Ovary (tissue), 7 donors: ENCODE measurements at regions not wholly inside any gene's neighbourhood (a gene's known extent, or its start where the extent isn't known, plus 50 kb on each side); places are given as distances from the start of the nearest gene placed in this dataset.

Experiments
- DNase-seq, 5 donors: peaks; one replicate each; pipeline ENCODE4 v3.0.0-alpha.2; 2019 to 2020
- H3K27ac ChIP-seq, 2 donors: fragments of 200-600 bp; one replicate each; pipeline versions ENCODE4 v1.5.1 to v1.8.0; 2019 to 2022
- H3K27me3 ChIP-seq: fragments of 200-600 bp; one replicate; pipeline ENCODE4 v1.8.0; 2022
- H3K36me3 ChIP-seq: fragments of 200-600 bp; sonication (generic); one replicate; pipeline ENCODE4 v1.5.1; 2019
- H3K4me1 ChIP-seq: one replicate; pipeline ENCODE4 v1.8.1; 2013; ENCODE audit warnings: mild to moderate bottlenecking, moderate library complexity; ENCODE audit not compliant: insufficient read depth
- H3K4me3 ChIP-seq: fragments of 200-600 bp; sonication (generic); one replicate; pipeline ENCODE4 v1.5.1; 2017
- H3K9me3 ChIP-seq, 2 donors: fragments of 200-600 bp in 1 of 2; sonication (generic) in 1 of 2; one replicate each; pipeline versions ENCODE4 v1.5.1 to v1.8.1; 2013 to 2019; ENCODE audit warnings: mild to moderate bottlenecking in 1 of 2, moderate library complexity in 1 of 2
- EP300 ChIP-seq: sonication (generic); formaldehyde crosslinking; IDR thresholded peaks from one replicate; pipeline ENCODE4 v1.6.1; 2017; ENCODE audit warnings: antibody characterized with exemption
- POLR2A ChIP-seq: fragments of 450-650 bp; IDR thresholded peaks from one replicate; pipeline ENCODE4 v1.6.1; 2017; ENCODE audit warnings: antibody characterized with exemption, mild to moderate bottlenecking, moderate library complexity
- WGBS, 3 donors: extraction: QIAGEN DNeasy Blood & Tissue Kit in 1 of 3; methylation state at CpG; one replicate each; pipeline versions ENCODE4 v1.1.5 to v1.1.7; 2013 to 2017; 5-methylcytosine and 5-hydroxymethylcytosine counted together
- intact Hi-C, 4 donors: fragments of 100-400 bp; cut with DNase I; formaldehyde crosslinking; loops; one replicate each; pipeline versions ENCODE4 v1.11.0 to v1.15.1; 2022 to 2023
- TF ChIP-seq, protein P1 (sequence below), 3 donors: fragments of 450-650 bp in 2 of 3; fragments of 200-600 bp in 1 of 3; IDR thresholded peaks; one replicate each; pipeline versions ENCODE4 v1.5.1 to v1.8.0; 2016 to 2022; ENCODE audit warnings: antibody characterized with exemption in 3 of 3, mild to moderate bottlenecking in 1 of 3
- donor health status: DM: no; HTN: no; CAD: no; lungs with moderate emphysema.
- donor health status: DM: no; HTN: no; CAD: no.
- donor health status: Bipolar disorder and iron deficiency.
- donor health status: DM: no; HTN: no; CAD: no.
- donor health status: DM: yes; HTN: yes; CAD: no.

GRCh38 chr12:67535176-67535575, 113.4 kb upstream of the DYRK2 start:
- no peaks in the 10 kb centered on the region for H3K27me3 ChIP-seq
- intact Hi-C loops, result no loop called here
- no peak for DNase-seq
- no peaks in the 10 kb centered on the region for H3K9me3 ChIP-seq
- no peak overlapping the region for H3K4me3 ChIP-seq
- WGBS, 3 donors, result 51 to 59% (median 57%) methylated on average over 6 of the region's 6 CpGs
- H3K36me3 ChIP-seq, result no peaks in the 10 kb centered on the region
- H3K4me1 ChIP-seq, result peaks cover 13% of the 10 kb centered on the region
- no peak overlapping the region for H3K27ac ChIP-seq
- TF ChIP-seq EP300 (no peak), POLR2A (no peak)
- TF ChIP-seq, protein P1, sequence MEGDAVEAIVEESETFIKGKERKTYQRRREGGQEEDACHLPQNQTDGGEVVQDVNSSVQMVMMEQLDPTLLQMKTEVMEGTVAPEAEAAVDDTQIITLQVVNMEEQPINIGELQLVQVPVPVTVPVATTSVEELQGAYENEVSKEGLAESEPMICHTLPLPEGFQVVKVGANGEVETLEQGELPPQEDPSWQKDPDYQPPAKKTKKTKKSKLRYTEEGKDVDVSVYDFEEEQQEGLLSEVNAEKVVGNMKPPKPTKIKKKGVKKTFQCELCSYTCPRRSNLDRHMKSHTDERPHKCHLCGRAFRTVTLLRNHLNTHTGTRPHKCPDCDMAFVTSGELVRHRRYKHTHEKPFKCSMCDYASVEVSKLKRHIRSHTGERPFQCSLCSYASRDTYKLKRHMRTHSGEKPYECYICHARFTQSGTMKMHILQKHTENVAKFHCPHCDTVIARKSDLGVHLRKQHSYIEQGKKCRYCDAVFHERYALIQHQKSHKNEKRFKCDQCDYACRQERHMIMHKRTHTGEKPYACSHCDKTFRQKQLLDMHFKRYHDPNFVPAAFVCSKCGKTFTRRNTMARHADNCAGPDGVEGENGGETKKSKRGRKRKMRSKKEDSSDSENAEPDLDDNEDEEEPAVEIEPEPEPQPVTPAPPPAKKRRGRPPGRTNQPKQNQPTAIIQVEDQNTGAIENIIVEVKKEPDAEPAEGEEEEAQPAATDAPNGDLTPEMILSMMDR (IDR thresholded peaks at IDR 0.05), result no peak

DNA sequence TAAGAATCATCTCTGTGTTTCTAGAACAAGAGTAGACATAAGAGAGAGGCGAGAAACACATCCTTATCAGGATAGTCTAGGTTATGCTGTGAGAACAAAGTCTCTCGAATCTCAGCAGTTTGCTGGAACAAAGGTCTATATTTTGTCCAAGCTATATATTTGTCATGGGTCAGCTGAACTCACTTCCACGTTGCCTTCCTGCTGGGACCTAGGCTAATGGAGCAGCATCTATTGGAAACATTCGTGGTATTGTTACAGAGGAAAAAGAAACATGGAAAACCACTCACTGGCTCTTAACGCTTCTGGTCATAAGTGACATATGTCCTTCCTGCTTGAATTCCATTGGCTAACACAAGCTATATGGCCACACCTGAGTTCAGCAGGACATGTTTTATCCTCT, 112.6 kb upstream of the DYRK2 start:
- intact Hi-C loops, result no loop called here
- TF ChIP-seq, protein P1 (IDR thresholded peaks at IDR 0.05), result no peak
- TF ChIP-seq POLR2A, result no peak
- TF ChIP-seq EP300, result no peak
- H3K4me1 ChIP-seq, result peaks cover 13% of the 10 kb centered on the region
- H3K36me3 ChIP-seq, result no peaks in the 10 kb centered on the region
- H3K27me3 ChIP-seq, result no peaks in the 10 kb centered on the region
- no peak overlapping the region for H3K27ac ChIP-seq
- H3K4me3 ChIP-seq, result no peak overlapping the region
- 79 to 95% (median 89%) methylated on average over 5 of the region's 5 CpGs for WGBS, 3 donors
- H3K9me3 ChIP-seq, result no peaks in the 10 kb centered on the region
- DNase-seq, result no peak

GRCh38 chr12:67539329-67539728, 109.2 kb upstream of the DYRK2 start:
- Histone ChIP-seq H3K4me3 (no peak overlapping the region), H3K27me3 (no peaks in the 10 kb centered on the region), H3K9me3 (no peaks in the 10 kb centered on the region), H3K27ac (no peak overlapping the region), H3K36me3 (no peaks in the 10 kb centered on the region), H3K4me1 (peaks cover 8% of the 10 kb centered on the region)
- intact Hi-C loops, result no loop called here
- TF ChIP-seq EP300, result no peak
- TF ChIP-seq, protein P1 (IDR thresholded peaks at IDR 0.05), result no peak
- no peak for TF ChIP-seq POLR2A
- no peak for DNase-seq
- 82 to 84% (median 82%) methylated on average over 9 of the region's 9 CpGs for WGBS, 3 donors

- Histone ChIP-seq H3K27ac (no peak overlapping the region), H3K4me3 (no peak overlapping the region), H3K36me3 (no peaks in the 10 kb centered on the region), H3K4me1 (peaks cover 4% of the 10 kb centered on the region), H3K27me3 (no peaks in the 10 kb centered on the region), H3K9me3 (no peaks in the 10 kb centered on the region)
- TF ChIP-seq POLR2A, result no peak
- TF ChIP-seq EP300, result no peak
- TF ChIP-seq, protein P1 (IDR thresholded peaks at IDR 0.05), result no peak
- 92% methylated on average over 3 of the region's 3 CpGs for WGBS, 3 donors
- intact Hi-C loops, result no loop called here
- DNase-seq, result no peak
Measured at GRCh38 chr12:67539946-67540345, 108.6 kb upstream of the DYRK2 start.
